ENCODE measurements at regions not wholly inside any gene's neighbourhood (a gene's known extent, or its start where the extent isn't known, plus 50 kb on each side); places are given as distances from the start of the nearest gene placed in this dataset.
A peak's percentile ranks its signal among the peaks of the same experiment; 100 is the strongest.

DNA sequence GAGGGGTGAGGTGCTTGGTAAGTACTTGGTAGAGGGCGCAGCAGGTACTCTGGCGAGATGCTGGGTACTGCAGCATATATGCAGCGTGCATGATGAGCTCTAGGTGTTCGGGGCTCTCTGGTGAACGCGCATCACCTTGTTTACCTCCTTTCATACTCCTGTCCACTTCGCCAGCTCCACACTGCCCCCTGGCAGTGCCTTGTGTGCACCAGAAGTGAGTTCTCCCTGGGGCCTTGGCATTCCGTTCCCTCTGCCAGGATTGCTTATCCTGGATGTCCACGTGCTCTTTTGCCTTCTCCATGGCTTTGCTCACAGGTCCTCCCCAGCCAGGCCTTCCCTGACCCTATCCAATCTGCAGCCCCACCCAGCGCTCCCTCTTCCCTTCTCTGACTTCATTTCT lies 154.2 kb downstream of the MRM1 start:
- Histone ChIP-seq H3K4me1 (ENCODE audit: control insufficient read depth, insufficient read depth, low read depth, low read length) (peaks cover 4% of the 10 kb centered on the region), H2BK120ac (ENCODE audit: low read depth, low read length) (no peak overlapping the region), H3K14ac (ENCODE audit: low read length in 2 of 2) (no peak overlapping the region), H3K18ac (ENCODE audit: low read depth in 1 of 2, low read length in 2 of 2) (no peak overlapping the region), H4K91ac (ENCODE audit: low read length) (no peak overlapping the region), H3K36me3 (ENCODE audit: control insufficient read depth in 1 of 2, insufficient read depth in 2 of 2, low read depth in 1 of 2, low read length in 2 of 2) (no peaks in the 10 kb centered on the region), H3K23ac (ENCODE audit: low read length in 2 of 2) (no peak overlapping the region), H2AFZ (ENCODE audit: low read depth, low read length) (no peak overlapping the region), H3K9me3 (ENCODE audit: control insufficient read depth, low read length) (no peaks in the 10 kb centered on the region), H2BK5ac (ENCODE audit: low read depth, low read length, poor library complexity, severe bottlenecking) (no peak overlapping the region), H2AK5ac (ENCODE audit: low read length, severe bottlenecking) (no peak overlapping the region), H3K27me3 (ENCODE audit: control insufficient read depth in 1 of 2, insufficient read depth in 1 of 2, low read length in 2 of 2) (peaks cover 56 to 62% of the 10 kb centered on the region in 2 experiments), H4K8ac (ENCODE audit: low read length) (no peak overlapping the region), H3K4me2 (ENCODE audit: low read length, poor library complexity, severe bottlenecking) (no peak overlapping the region), H3K79me1 (replicated peaks; ENCODE audit: low read length, poor library complexity, severe bottlenecking) (no peaks in the 10 kb centered on the region), H3K9ac (ENCODE audit: low read length) (no peak overlapping the region), H3K4ac (ENCODE audit: low read depth in 1 of 2, low read length in 2 of 2) (no peak overlapping the region), H3K4me3 (ENCODE audit: insufficient read depth in 1 of 2, low read depth in 1 of 2, low read length in 2 of 2) (no peak overlapping the region), H2BK15ac (ENCODE audit: low read depth, poor library complexity, severe bottlenecking) (no peak overlapping the region), H3K27ac (ENCODE audit: low read length, poor library complexity, severe bottlenecking) (no peak overlapping the region), H2BK12ac (ENCODE audit: low read length in 2 of 2) (no peak overlapping the region)
- WGBS = 66% methylated on average over 10 of the region's 10 CpGs
- no peak for DNase-seq

DNA sequence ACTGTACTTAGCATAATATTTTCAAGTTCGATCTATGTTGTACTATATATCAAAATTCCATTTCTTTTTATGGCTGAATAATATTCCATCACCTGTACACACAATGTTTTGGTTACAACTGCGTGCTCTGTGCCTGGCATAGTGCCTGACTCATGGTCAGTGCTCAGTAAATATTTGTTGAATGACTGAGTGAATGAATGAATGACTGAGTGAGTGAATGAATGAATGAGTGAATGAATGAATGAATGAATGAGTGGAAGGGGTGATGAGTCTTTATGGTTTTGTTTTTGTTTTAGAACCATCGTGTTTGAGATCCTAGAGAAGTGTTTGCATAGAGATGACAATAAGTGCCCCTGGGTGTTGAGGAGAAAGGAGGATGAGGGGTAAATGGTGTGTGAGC lies 155.3 kb downstream of the MRM1 start:
- Histone ChIP-seq H2AFZ (ENCODE audit: low read depth, low read length) (no peak overlapping the region), H3K4me2 (ENCODE audit: low read length, poor library complexity, severe bottlenecking) (no peak overlapping the region), H2BK15ac (ENCODE audit: low read depth, poor library complexity, severe bottlenecking) (no peak overlapping the region), H3K4me3 (ENCODE audit: insufficient read depth in 1 of 2, low read depth in 1 of 2, low read length in 2 of 2) (no peak overlapping the region), H3K18ac (ENCODE audit: low read depth in 1 of 2, low read length in 2 of 2) (no peak overlapping the region), H3K79me1 (replicated peaks; ENCODE audit: low read length, poor library complexity, severe bottlenecking) (no peaks in the 10 kb centered on the region), H3K23ac (ENCODE audit: low read length in 2 of 2) (no peak overlapping the region), H3K9ac (ENCODE audit: low read length) (no peak overlapping the region), H3K36me3 (ENCODE audit: control insufficient read depth in 1 of 2, insufficient read depth in 2 of 2, low read depth in 1 of 2, low read length in 2 of 2) (no peaks in the 10 kb centered on the region), H2AK5ac (ENCODE audit: low read length, severe bottlenecking) (no peak overlapping the region), H3K9me3 (ENCODE audit: control insufficient read depth, low read length) (no peaks in the 10 kb centered on the region), H3K27me3 (ENCODE audit: control insufficient read depth in 1 of 2, insufficient read depth in 1 of 2, low read length in 2 of 2) (peaks cover 45 to 51% of the 10 kb centered on the region in 2 experiments), H3K4ac (ENCODE audit: low read depth in 1 of 2, low read length in 2 of 2) (no peak overlapping the region), H3K4me1 (ENCODE audit: control insufficient read depth, insufficient read depth, low read depth, low read length) (peaks cover 4% of the 10 kb centered on the region), H2BK12ac (ENCODE audit: low read length in 2 of 2) (no peak overlapping the region), H4K91ac (ENCODE audit: low read length) (no peak overlapping the region), H2BK120ac (ENCODE audit: low read depth, low read length) (no peak overlapping the region), H4K8ac (ENCODE audit: low read length) (no peak overlapping the region), H3K14ac (ENCODE audit: low read length in 2 of 2) (no peak overlapping the region), H3K27ac (ENCODE audit: low read length, poor library complexity, severe bottlenecking) (no peak overlapping the region), H2BK5ac (ENCODE audit: low read depth, low read length, poor library complexity, severe bottlenecking) (no peak overlapping the region)
- DNase-seq = no peak
- 88% methylated on average over 2 of the region's 3 CpGs for WGBS

DNA sequence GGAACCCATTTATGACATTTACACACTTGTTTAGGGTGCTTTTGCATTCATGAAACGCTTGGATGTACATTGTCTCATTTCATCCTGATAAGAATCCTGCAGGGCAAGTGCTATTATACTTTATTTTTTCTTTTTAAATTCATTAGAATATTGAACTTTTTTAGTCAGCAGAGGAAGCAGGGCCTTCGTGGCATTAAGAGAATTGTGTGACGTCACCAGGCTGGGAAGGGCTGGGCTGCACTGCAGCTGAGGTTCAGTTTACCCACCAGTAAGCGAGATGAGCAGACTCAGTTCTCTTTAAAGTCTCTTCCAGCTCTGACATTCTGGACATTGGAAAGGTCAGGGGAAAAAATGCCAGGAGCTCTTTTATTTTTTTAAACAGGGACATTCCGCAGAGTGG lies 159.0 kb downstream of the MRM1 start:
- 89% methylated on average over 4 of the region's 5 CpGs for WGBS
- no peak overlapping the region for H3K4ac ChIP-seq (ENCODE audit: low read depth in 1 of 2, low read length in 2 of 2)
- H3K4me2 ChIP-seq (ENCODE audit: low read length, poor library complexity, severe bottlenecking) = no peak overlapping the region
- H2BK12ac ChIP-seq (ENCODE audit: low read length in 2 of 2) = no peak overlapping the region
- no peak for DNase-seq
- H3K9ac ChIP-seq (ENCODE audit: low read length) = no peak overlapping the region
- H4K8ac ChIP-seq (ENCODE audit: low read length) = no peak overlapping the region
- no peaks in the 10 kb centered on the region for H3K9me3 ChIP-seq (ENCODE audit: control insufficient read depth, low read length)
- no peak overlapping the region for H3K27ac ChIP-seq (ENCODE audit: low read length, poor library complexity, severe bottlenecking)
- no peak overlapping the region for H2BK120ac ChIP-seq (ENCODE audit: low read depth, low read length)
- no peak overlapping the region for H2AFZ ChIP-seq (ENCODE audit: low read depth, low read length)
- no peak overlapping the region for H3K23ac ChIP-seq (ENCODE audit: low read length in 2 of 2)
- H4K91ac ChIP-seq (ENCODE audit: low read length) = no peak overlapping the region
- no peak overlapping the region for H3K18ac ChIP-seq (ENCODE audit: low read depth in 1 of 2, low read length in 2 of 2)
- no peaks in the 10 kb centered on the region for H3K79me1 ChIP-seq (replicated peaks; ENCODE audit: low read length, poor library complexity, severe bottlenecking)
- H3K27me3 ChIP-seq (ENCODE audit: control insufficient read depth in 1 of 2, insufficient read depth in 1 of 2, low read length in 2 of 2) = peaks cover 23 to 29% of the 10 kb centered on the region in 2 experiments
- no peak overlapping the region for H3K4me3 ChIP-seq (ENCODE audit: insufficient read depth in 1 of 2, low read depth in 1 of 2, low read length in 2 of 2)
- no peak overlapping the region for H2BK5ac ChIP-seq (ENCODE audit: low read depth, low read length, poor library complexity, severe bottlenecking)
- H3K36me3 ChIP-seq (ENCODE audit: control insufficient read depth in 1 of 2, insufficient read depth in 2 of 2, low read depth in 1 of 2, low read length in 2 of 2) = no peaks in the 10 kb centered on the region
- H2AK5ac ChIP-seq (ENCODE audit: low read length, severe bottlenecking) = no peak overlapping the region
- no peak overlapping the region for H3K14ac ChIP-seq (ENCODE audit: low read length in 2 of 2)
- no peak overlapping the region for H2BK15ac ChIP-seq (ENCODE audit: low read depth, poor library complexity, severe bottlenecking)
- H3K4me1 ChIP-seq (ENCODE audit: control insufficient read depth, insufficient read depth, low read depth, low read length) = peaks cover 2% of the 10 kb centered on the region

DNA sequence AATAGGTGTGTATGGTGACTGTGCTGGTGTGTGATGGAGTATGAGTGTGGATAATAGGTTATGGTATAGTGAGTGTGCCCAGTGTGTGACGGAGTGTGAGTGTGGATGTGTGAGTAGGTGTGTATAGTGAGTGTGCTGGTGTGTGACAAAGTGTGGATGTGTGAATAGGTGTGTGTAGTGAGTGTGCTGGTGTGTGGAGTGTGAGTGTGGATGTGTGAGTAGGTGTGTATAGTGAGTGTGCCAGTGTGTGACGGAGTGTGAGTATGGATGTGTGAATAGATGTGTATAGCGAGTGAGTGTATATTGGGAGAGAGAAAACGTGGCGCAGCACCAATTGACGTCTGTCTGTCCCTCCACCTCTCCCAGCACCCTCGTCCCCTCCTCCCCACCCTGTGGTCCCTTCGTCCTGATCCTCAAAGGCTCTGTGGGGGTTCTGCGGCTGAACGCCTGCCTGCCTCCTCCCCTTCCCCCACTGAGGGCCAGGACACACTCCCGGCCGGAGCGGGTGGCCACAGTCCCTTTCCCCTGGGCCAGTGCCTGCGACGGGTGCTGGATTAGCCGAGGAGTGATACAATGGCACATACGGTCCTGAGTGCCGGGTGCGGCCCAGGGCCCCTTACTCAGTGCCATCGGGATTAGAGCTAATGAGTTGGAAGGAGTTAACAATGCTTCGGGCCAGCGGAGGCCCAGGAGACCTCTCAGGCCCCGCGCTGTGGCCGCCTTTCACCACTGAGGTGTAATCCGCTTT lies 160.0 kb downstream of the MRM1 start:
- Histone ChIP-seq H2BK12ac (ENCODE audit: low read length in 2 of 2) (no peak overlapping the region), H2BK5ac (ENCODE audit: low read depth, low read length, poor library complexity, severe bottlenecking) (no peak overlapping the region), H3K9me3 (ENCODE audit: control insufficient read depth, low read length) (no peaks in the 10 kb centered on the region), H3K4me3 (ENCODE audit: insufficient read depth in 1 of 2, low read depth in 1 of 2, low read length in 2 of 2) (no peak overlapping the region), H2AFZ (ENCODE audit: low read depth, low read length) (no peak overlapping the region), H3K36me3 (ENCODE audit: control insufficient read depth in 1 of 2, insufficient read depth in 2 of 2, low read depth in 1 of 2, low read length in 2 of 2) (no peaks in the 10 kb centered on the region), H3K4ac (ENCODE audit: low read depth in 1 of 2, low read length in 2 of 2) (no peak overlapping the region), H2AK5ac (ENCODE audit: low read length, severe bottlenecking) (no peak overlapping the region), H3K9ac (ENCODE audit: low read length) (no peak overlapping the region), H3K14ac (ENCODE audit: low read length in 2 of 2) (no peak overlapping the region), H3K4me2 (ENCODE audit: low read length, poor library complexity, severe bottlenecking) (no peak overlapping the region), H3K18ac (ENCODE audit: low read depth in 1 of 2, low read length in 2 of 2) (no peak overlapping the region), H3K4me1 (ENCODE audit: control insufficient read depth, insufficient read depth, low read depth, low read length) (no peaks in the 10 kb centered on the region), H3K23ac (ENCODE audit: low read length in 2 of 2) (no peak overlapping the region), H3K27me3 (ENCODE audit: control insufficient read depth in 1 of 2, insufficient read depth in 1 of 2, low read length in 2 of 2) (peaks cover 26 to 36% of the 10 kb centered on the region in 2 experiments), H4K91ac (ENCODE audit: low read length) (peak overlapping the region; percentile 18), H2BK120ac (ENCODE audit: low read depth, low read length) (no peak overlapping the region), H3K79me1 (replicated peaks; ENCODE audit: low read length, poor library complexity, severe bottlenecking) (no peaks in the 10 kb centered on the region), H2BK15ac (ENCODE audit: low read depth, poor library complexity, severe bottlenecking) (no peak overlapping the region), H4K8ac (ENCODE audit: low read length) (no peak overlapping the region), H3K27ac (ENCODE audit: low read length, poor library complexity, severe bottlenecking) (no peak overlapping the region)
- WGBS = 76% methylated on average over 23 of the region's 26 CpGs
- DNase-seq = no peak
